HL-60 (cell line): ENCODE measurements at regions not wholly inside any gene's neighbourhood (a gene's known extent, or its start where the extent isn't known, plus 50 kb on each side); places are given as distances from the start of the nearest gene placed in this dataset.

Experiments
- DNase-seq, 2 experiments: peaks; one replicate each; pipeline ENCODE4 v3.0.0-alpha.2; 2010 to 2020; ENCODE audit warnings: low read depth in 1 of 2, low spot score in 1 of 2
- H3K27ac ChIP-seq: fragments of 250-450 bp; sonication (Bioruptor Pico); replicated peaks from 2 replicates; pipeline ENCODE4 v1.5.1; 2020; ENCODE audit warnings: mild to moderate bottlenecking, moderate library complexity
- H3K27me3 ChIP-seq: fragments of 250-450 bp; sonication (Bioruptor Pico); 2 replicates; pipeline ENCODE4 v1.5.1; 2021; ENCODE audit warnings: mild to moderate bottlenecking, moderate library complexity; ENCODE audit not compliant: insufficient read depth, poor library complexity, severe bottlenecking
- H3K4me3 ChIP-seq: replicated peaks from 2 replicates; pipeline ENCODE4 v1.5.1; 2011; ENCODE audit warnings: mild to moderate bottlenecking, control low read depth, low read length; ENCODE audit not compliant: insufficient read depth
- CTCF ChIP-seq: IDR thresholded peaks from one replicate; pipeline ENCODE4 v1.5.1; 2011; ENCODE audit warnings: low read length, control low read depth, inconsistent platforms; ENCODE audit not compliant: insufficient read depth
- GABPA ChIP-seq: IDR thresholded peaks from 2 replicates; pipeline ENCODE4 v1.6.1; 2012; ENCODE audit warnings: low read depth
- POLR2AphosphoS5 ChIP-seq: IDR thresholded peaks from 2 replicates; pipeline ENCODE4 v1.6.1; 2012; ENCODE audit warnings: low read depth
- REST ChIP-seq: IDR thresholded peaks from 2 replicates; pipeline ENCODE4 v1.6.1; 2012; ENCODE audit warnings: low read depth; ENCODE audit not compliant: insufficient replicate concordance
- SPI1 ChIP-seq: IDR thresholded peaks from 2 replicates; pipeline ENCODE4 v1.6.1; 2012; ENCODE audit warnings: low read depth, mild to moderate bottlenecking, borderline replicate concordance

DNA sequence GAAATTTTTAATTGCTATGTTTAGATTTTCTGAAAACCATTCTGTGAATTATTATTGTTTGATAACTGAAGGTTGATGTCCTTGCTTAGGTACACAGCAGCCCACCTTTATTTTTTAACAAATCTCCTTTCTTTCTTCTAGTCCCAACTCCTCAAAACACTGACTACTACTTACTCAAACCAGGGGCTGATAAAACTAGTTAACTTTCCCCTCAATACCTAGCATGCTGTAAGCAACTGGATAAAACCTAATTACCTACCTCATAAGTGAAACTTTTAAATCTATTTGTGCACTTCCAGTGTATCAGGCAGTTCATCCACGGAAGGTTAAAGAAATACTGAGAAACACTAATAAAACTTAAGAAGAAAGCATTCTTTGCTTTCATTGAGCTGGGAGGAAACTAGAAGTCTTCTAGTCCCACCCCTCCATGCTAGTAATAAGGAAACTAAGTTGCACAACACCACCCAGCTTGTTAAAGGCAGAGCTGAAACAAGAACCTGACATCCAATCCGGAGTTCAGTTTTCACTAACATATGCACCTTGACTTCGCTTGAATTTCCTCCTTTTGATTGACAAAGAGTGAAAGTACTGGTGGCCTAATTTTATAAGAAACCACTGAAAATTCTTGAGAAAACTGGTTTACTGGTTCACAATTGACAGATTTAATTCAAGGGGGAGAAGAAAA is 180.2 kb upstream of the TET2 start:
- peak; percentile 50 to 94 for DNase-seq
- no peaks in the 10 kb centered on the region for H3K27me3 ChIP-seq
- H3K4me3 ChIP-seq = no peak overlapping the region
- TF ChIP-seq POLR2AphosphoS5 (no peak), CTCF (no peak), SPI1 (no peak), REST (no peak)
- peak overlapping the region; percentile 61 for H3K27ac ChIP-seq

- TF ChIP-seq GABPA (no peak), POLR2AphosphoS5 (no peak), SPI1 (no peak), CTCF (no peak), REST (no peak)
- peak in 1 of 2 experiments; percentile 27 for DNase-seq
- no peak overlapping the region for H3K4me3 ChIP-seq
- peak overlapping the region; percentile 61 for H3K27ac ChIP-seq
- H3K27me3 ChIP-seq = no peaks in the 10 kb centered on the region
Measured at GRCh38 chr4:104967034-104967401, 179.7 kb upstream of the TET2 start.

- Histone ChIP-seq H3K27me3 (no peaks in the 10 kb centered on the region), H3K4me3 (no peak overlapping the region), H3K27ac (peak overlapping the region; percentile 18; the same call in 1 of the 2 replicates)
- no peak for TF ChIP-seq GABPA
- TF ChIP-seq SPI1 = peak; percentile 48; the same call in 1 of the 2 replicates
- DNase-seq = peak; percentile 10 to 58
Measured at GRCh38 chr4:104969394-104970082, 177.1 kb upstream of the TET2 start.

GRCh38 chr4:104971462-104971861 is 175.2 kb upstream of the TET2 start:
- TF ChIP-seq REST (no peak), SPI1 (no peak), GABPA (no peak), POLR2AphosphoS5 (no peak), CTCF (no peak)
- DNase-seq = no peak
- no peaks in the 10 kb centered on the region for H3K27me3 ChIP-seq
- no peak overlapping the region for H3K4me3 ChIP-seq
- H3K27ac ChIP-seq = no peak overlapping the region
